ENCODE measurements at regions not wholly inside any gene's neighbourhood (a gene's known extent, or its start where the extent isn't known, plus 50 kb on each side); places are given as distances from the start of the nearest gene placed in this dataset.

GRCh38 chr2:239506961-239507360 is 106.1 kb upstream of the HDAC4 start:
- TF ChIP-seq, protein P1, sequence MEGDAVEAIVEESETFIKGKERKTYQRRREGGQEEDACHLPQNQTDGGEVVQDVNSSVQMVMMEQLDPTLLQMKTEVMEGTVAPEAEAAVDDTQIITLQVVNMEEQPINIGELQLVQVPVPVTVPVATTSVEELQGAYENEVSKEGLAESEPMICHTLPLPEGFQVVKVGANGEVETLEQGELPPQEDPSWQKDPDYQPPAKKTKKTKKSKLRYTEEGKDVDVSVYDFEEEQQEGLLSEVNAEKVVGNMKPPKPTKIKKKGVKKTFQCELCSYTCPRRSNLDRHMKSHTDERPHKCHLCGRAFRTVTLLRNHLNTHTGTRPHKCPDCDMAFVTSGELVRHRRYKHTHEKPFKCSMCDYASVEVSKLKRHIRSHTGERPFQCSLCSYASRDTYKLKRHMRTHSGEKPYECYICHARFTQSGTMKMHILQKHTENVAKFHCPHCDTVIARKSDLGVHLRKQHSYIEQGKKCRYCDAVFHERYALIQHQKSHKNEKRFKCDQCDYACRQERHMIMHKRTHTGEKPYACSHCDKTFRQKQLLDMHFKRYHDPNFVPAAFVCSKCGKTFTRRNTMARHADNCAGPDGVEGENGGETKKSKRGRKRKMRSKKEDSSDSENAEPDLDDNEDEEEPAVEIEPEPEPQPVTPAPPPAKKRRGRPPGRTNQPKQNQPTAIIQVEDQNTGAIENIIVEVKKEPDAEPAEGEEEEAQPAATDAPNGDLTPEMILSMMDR (IDR thresholded peaks at IDR 0.05), result no peak
- TF ChIP-seq POLR2A (IDR thresholded peaks at IDR 0.05), result no peak
- no peak for TF ChIP-seq POLR2AphosphoS5 (IDR thresholded peaks at IDR 0.05)
